ENCODE measurements at regions not wholly inside any gene's neighbourhood (a gene's known extent, or its start where the extent isn't known, plus 50 kb on each side); places are given as distances from the start of the nearest gene placed in this dataset.

- POLR2A ChIA-PET, result no interaction called here
- H3K27ac ChIP-seq (ENCODE audit: low read depth in 1 of 2, low read length in 2 of 2), result no peak overlapping the region
These were observed 62.8 kb upstream of the IKZF2 start for GRCh38 chr2:213214209-213214608.

GRCh38 chr2:213216461-213216860 is 65.0 kb upstream of the IKZF2 start:
- DNase-seq, result no peak
- CTCF ChIA-PET, result no interaction called here
- no peaks in the 10 kb centered on the region for H3K36me3 ChIP-seq (ENCODE audit: insufficient read depth, low read length)
- no peak overlapping the region for H3K27ac Mint-ChIP-seq
- H3K27me3 Mint-ChIP-seq, result no peaks in the 10 kb centered on the region
- no peaks in the 10 kb centered on the region for H3K4me1 Mint-ChIP-seq (ENCODE audit: low read depth)
- POLR2A ChIA-PET, result no interaction called here
- H3K9me3 ChIP-seq (ENCODE audit: control insufficient read depth in 1 of 2, insufficient read depth in 1 of 2, low read length in 2 of 2), result no peaks in the 10 kb centered on the region
- no peak overlapping the region for H3K4me3 ChIP-seq (ENCODE audit: low read length)
- H3K9me3 Mint-ChIP-seq, result no peaks in the 10 kb centered on the region
- no peak for ATAC-seq (ENCODE audit: poor library complexity)
- no peaks in the 10 kb centered on the region for H3K36me3 Mint-ChIP-seq (ENCODE audit: low read depth)
- H3K27ac ChIP-seq (ENCODE audit: low read depth in 1 of 2, low read length in 2 of 2), result no peak overlapping the region
- no peak for TF ChIP-seq CTCF (IDR thresholded peaks at IDR 0.05)
- H3K4me1 ChIP-seq (ENCODE audit: insufficient read depth, low read length), result no peaks in the 10 kb centered on the region
- intact Hi-C loops (cut with DNase I, micrococcal nuclease), result no loop called here
- H3K4me3 Mint-ChIP-seq, result no peak overlapping the region
- no peaks in the 10 kb centered on the region for H3K27me3 ChIP-seq (ENCODE audit: control insufficient read depth in 1 of 2, insufficient read depth in 2 of 2, low read length in 2 of 2)

More at GRCh38 chr2:213214209-213214608, 62.8 kb upstream of the IKZF2 start:
- Mint-ChIP-seq H3K36me3 (ENCODE audit: low read depth) (no peaks in the 10 kb centered on the region), H3K4me3 (no peak overlapping the region), H3K4me1 (ENCODE audit: low read depth) (no peaks in the 10 kb centered on the region), H3K9me3 (no peaks in the 10 kb centered on the region), H3K27me3 (no peaks in the 10 kb centered on the region), H3K27ac (no peak overlapping the region)
- no peaks in the 10 kb centered on the region for H3K36me3 ChIP-seq (ENCODE audit: insufficient read depth, low read length)
- ATAC-seq (ENCODE audit: poor library complexity) (no peak), DNase-seq (no peak)
- no peaks in the 10 kb centered on the region for H3K9me3 ChIP-seq (ENCODE audit: control insufficient read depth in 1 of 2, insufficient read depth in 1 of 2, low read length in 2 of 2)
- TF ChIP-seq CTCF (IDR thresholded peaks at IDR 0.05), result no peak
- intact Hi-C loops (cut with DNase I, micrococcal nuclease), result no loop called here
- CTCF ChIA-PET, result no interaction called here
- no peaks in the 10 kb centered on the region for H3K4me1 ChIP-seq (ENCODE audit: insufficient read depth, low read length)
- H3K4me3 ChIP-seq (ENCODE audit: low read length), result no peak overlapping the region
- H3K27me3 ChIP-seq (ENCODE audit: control insufficient read depth in 1 of 2, insufficient read depth in 2 of 2, low read length in 2 of 2), result no peaks in the 10 kb centered on the region

GRCh38 chr2:213219816-213220215 is 64.4 kb upstream of the SPAG16 start:
- Mint-ChIP-seq H3K9me3 (no peaks in the 10 kb centered on the region), H3K4me1 (ENCODE audit: low read depth) (no peaks in the 10 kb centered on the region), H3K27ac (no peak overlapping the region), H3K4me3 (no peak overlapping the region), H3K36me3 (ENCODE audit: low read depth) (no peaks in the 10 kb centered on the region), H3K27me3 (no peaks in the 10 kb centered on the region)
- Histone ChIP-seq H3K4me3 (ENCODE audit: low read length) (no peak overlapping the region), H3K4me1 (ENCODE audit: insufficient read depth, low read length) (no peaks in the 10 kb centered on the region), H3K9me3 (ENCODE audit: control insufficient read depth in 1 of 2, insufficient read depth in 1 of 2, low read length in 2 of 2) (no peaks in the 10 kb centered on the region), H3K36me3 (ENCODE audit: insufficient read depth, low read length) (no peaks in the 10 kb centered on the region), H3K27me3 (ENCODE audit: control insufficient read depth in 1 of 2, insufficient read depth in 2 of 2, low read length in 2 of 2) (no peaks in the 10 kb centered on the region), H3K27ac (ENCODE audit: low read depth in 1 of 2, low read length in 2 of 2) (no peak overlapping the region)
- DNase-seq, result no peak
- intact Hi-C loops (cut with DNase I, micrococcal nuclease), result no loop called here
- no peak for ATAC-seq (ENCODE audit: poor library complexity)
- POLR2A ChIA-PET, result interaction anchor here (1.0 kb wide), 1 partner anchor 64 kb away, joined by 3 read pairs; the partner anchor contains the start of gene SPAG16
- no peak for TF ChIP-seq CTCF (IDR thresholded peaks at IDR 0.05)
- CTCF ChIA-PET, result no interaction called here

Measured in CD4-positive, alpha-beta T cell (primary cell).